ENCODE measurements at regions not wholly inside any gene's neighbourhood (a gene's known extent, or its start where the extent isn't known, plus 50 kb on each side); places are given as distances from the start of the nearest gene placed in this dataset.

- no peak for DNase-seq (ENCODE audit: low spot score)
Measured at GRCh38 chr10:123574109-123574698, 92.0 kb upstream of the GPR26 start.

GRCh38 chr10:123575105-123575504 lies 91.0 kb upstream of the GPR26 start:
- DNase-seq (ENCODE audit: low spot score) = no peak

GRCh38 chr10:123576706-123577105 lies 89.4 kb upstream of the GPR26 start:
- DNase-seq (ENCODE audit: low spot score) = no peak

GRCh38 chr10:123577921-123578461 lies 88.2 kb upstream of the GPR26 start:
- no peak for DNase-seq (ENCODE audit: low spot score)

GRCh38 chr10:123578721-123579120 lies 87.4 kb upstream of the GPR26 start:
- DNase-seq (ENCODE audit: low spot score) = no peak

- DNase-seq (ENCODE audit: low spot score) = no peak
Measured at GRCh38 chr10:123579675-123580074, 86.5 kb upstream of the GPR26 start.

GRCh38 chr10:123580426-123580825 lies 85.7 kb upstream of the GPR26 start:
- DNase-seq (ENCODE audit: low spot score) = no peak

- DNase-seq (ENCODE audit: low spot score) = no peak
Measured at GRCh38 chr10:123581656-123582055, 84.5 kb upstream of the GPR26 start.

GRCh38 chr10:123582084-123582989 lies 83.8 kb upstream of the GPR26 start:
- DNase-seq (ENCODE audit: low spot score) = peak; percentile 85

- peak; percentile 94 for DNase-seq (ENCODE audit: low spot score)
Measured at GRCh38 chr10:123583639-123584418, 82.3 kb upstream of the GPR26 start.

- no peak for DNase-seq (ENCODE audit: low spot score)
Measured at GRCh38 chr10:123584419-123584775, 81.8 kb upstream of the GPR26 start.

- no peak for DNase-seq (ENCODE audit: low spot score)
Measured at GRCh38 chr10:123585477-123586445, 80.4 kb upstream of the GPR26 start.

- DNase-seq (ENCODE audit: low spot score) = no peak
Measured at GRCh38 chr10:123587110-123587509, 79.0 kb upstream of the GPR26 start.

- no peak for DNase-seq (ENCODE audit: low spot score)
Measured at GRCh38 chr10:123588386-123588914, 77.7 kb upstream of the GPR26 start.

GRCh38 chr10:123595661-123596060 lies 70.5 kb upstream of the GPR26 start:
- DNase-seq (ENCODE audit: low spot score) = no peak

GRCh38 chr10:123597676-123598075 lies 68.5 kb upstream of the GPR26 start:
- no peak for DNase-seq (ENCODE audit: low spot score)

- DNase-seq (ENCODE audit: low spot score) = no peak
Measured at GRCh38 chr10:123599366-123599849, 66.7 kb upstream of the GPR26 start.

- no peak for DNase-seq (ENCODE audit: low spot score)
Measured at GRCh38 chr10:123600177-123600576, 66.0 kb upstream of the GPR26 start.

GRCh38 chr10:123603130-123603529 lies 63.0 kb upstream of the GPR26 start:
- DNase-seq (ENCODE audit: low spot score) = no peak

GRCh38 chr10:123604506-123604905 lies 61.6 kb upstream of the GPR26 start:
- no peak for DNase-seq (ENCODE audit: low spot score)

- DNase-seq (ENCODE audit: low spot score) = no peak
Measured at GRCh38 chr10:123606006-123606405, 60.1 kb upstream of the GPR26 start.
